GM12878 (cell line): ENCODE measurements at regions not wholly inside any gene's neighbourhood (a gene's known extent, or its start where the extent isn't known, plus 50 kb on each side); places are given as distances from the start of the nearest gene placed in this dataset.

Experiments used
- ATAC-seq: fragments of 200-7000 bp; cut with Tn5 transposase; 3 replicates; pipeline ENCODE4 v1.9.1; 2020; ENCODE audit warnings: mild to moderate bottlenecking, moderate library complexity
- BruUV-seq: library from RNA; stranded (reverse); fragments of 400-500 nt; replicated peaks from 2 replicates; lab custom pipeline; 2021; lab: Mats Ljungman, UMichigan
- CTCF ChIA-PET: fragments of 300-600 bp; sonication (Branson Sonifier 250); formaldehyde crosslinking; extraction: SDS; loops from one replicate; lab custom pipeline; 2021; ENCODE audit warnings: inconsistent platforms; lab: Yijun Ruan, JAX
- POLR2A ChIA-PET: fragments of 350-600 bp; formaldehyde crosslinking; extraction: SDS; loops from one replicate; lab custom pipeline; 2021; ENCODE audit warnings: inconsistent platforms; lab: Charles Lee
- RAD21 ChIA-PET: fragments of 300-600 bp; sonication (Branson Sonifier 250); formaldehyde crosslinking; loops from one replicate; lab custom pipeline; 2023; ENCODE audit warnings: antibody characterized with exemption; ENCODE audit not compliant: unreplicated experiment; lab: Charles Lee
- SMC1A ChIA-PET: fragments of 300-600 bp; sonication (Branson Sonifier 250); formaldehyde crosslinking; loops from one replicate; lab custom pipeline; 2023; ENCODE audit not compliant: unreplicated experiment, uncharacterized antibody; lab: Charles Lee
- DNase-seq: peaks from one replicate; pipeline ENCODE4 v3.0.0-alpha.2; 2011; ENCODE audit warnings: low read depth, low spot score
- FAIRE-seq: peaks from 3 replicates; lab custom pipeline; 2011; peaks lifted over from hg19 to GRCh38; lab: Jason Lieb, UNC
- H2AFZ ChIP-seq: 2 replicates; pipeline ENCODE4 v1.6.0; 2011; ENCODE audit warnings: low read depth, low read length, control low read depth; ENCODE audit not compliant: control insufficient read depth
- H3K27ac ChIP-seq: 2 replicates; pipeline ENCODE4 v1.5.1; 2011; ENCODE audit warnings: control low read depth; ENCODE audit not compliant: control insufficient read depth, insufficient read depth
- H3K27me3 ChIP-seq, 2 experiments: replicated peaks in 1 of 2; 2 replicates each; pipeline versions ENCODE4 v1.6.0 to v1.6.1; 2011; ENCODE audit warnings: low read length in 1 of 2; ENCODE audit not compliant: control insufficient read depth in 2 of 2, insufficient read depth in 2 of 2
- H3K36me3 ChIP-seq, 2 experiments: 2 replicates each; pipeline ENCODE4 v1.5.1; 2011; ENCODE audit warnings: low read length in 1 of 2; ENCODE audit not compliant: control insufficient read depth in 2 of 2, insufficient read depth in 2 of 2
- H3K4me1 ChIP-seq: 2 replicates; pipeline ENCODE4 v1.6.1; 2011; ENCODE audit warnings: mild to moderate bottlenecking, low read length, moderate library complexity, mixed read lengths; ENCODE audit not compliant: control insufficient read depth, insufficient read depth
- H3K4me2 ChIP-seq: 2 replicates; pipeline ENCODE4 v1.6.0; 2011; ENCODE audit warnings: control low read depth; ENCODE audit not compliant: control insufficient read depth, insufficient read depth
- H3K4me3 ChIP-seq: fragments of 200-600 bp; sonication (generic); 2 replicates; pipeline ENCODE4 v1.5.1; 2016
- H3K79me2 ChIP-seq: 2 replicates; pipeline ENCODE4 v1.6.0; 2011; ENCODE audit warnings: low read length; ENCODE audit not compliant: control insufficient read depth, insufficient read depth
- H3K9ac ChIP-seq: 2 replicates; pipeline ENCODE4 v1.8.0; 2011; ENCODE audit warnings: low read length, control low read depth, mixed read lengths; ENCODE audit not compliant: control insufficient read depth, insufficient read depth
- H3K9me3 ChIP-seq: replicated peaks from 3 replicates; pipeline ENCODE4 v1.5.1; 2011; ENCODE audit warnings: mild to moderate bottlenecking, low read length; ENCODE audit not compliant: control insufficient read depth, insufficient read depth
- H4K20me1 ChIP-seq: 2 replicates; pipeline ENCODE4 v1.6.0; 2011; ENCODE audit not compliant: control insufficient read depth, insufficient read depth
- BCLAF1 ChIP-seq: fragments of 450-650 bp; IDR thresholded peaks from 2 replicates; pipeline ENCODE4 v1.6.1; 2017; ENCODE audit warnings: antibody characterized with exemption, mild to moderate bottlenecking, moderate library complexity
- CEBPB ChIP-seq, 2 experiments: fragments of 150-350 bp in 1 of 2; IDR thresholded peaks; 2 replicates each; pipeline ENCODE4 v1.6.1; 2012 to 2014; ENCODE audit warnings: low read depth in 2 of 2, low read length in 2 of 2, borderline replicate concordance in 1 of 2, inconsistent platforms in 1 of 2
- E4F1 ChIP-seq: fragments of 450-650 bp; IDR thresholded peaks from 2 replicates; pipeline ENCODE4 v1.6.1; 2018; ENCODE audit warnings: borderline replicate concordance, mild to moderate bottlenecking; ENCODE audit not compliant: partially characterized antibody
- IKZF1 ChIP-seq: fragments of 450-650 bp; conservative IDR thresholded peaks from 2 replicates; pipeline ENCODE4 v1.6.1; 2017; ENCODE audit warnings: antibody characterized with exemption, mild to moderate bottlenecking
- JUNB ChIP-seq: IDR thresholded peaks from 2 replicates; pipeline ENCODE4 v1.6.1; 2016; ENCODE audit warnings: antibody characterized with exemption, mild to moderate bottlenecking
- NFIC ChIP-seq: IDR thresholded peaks from 2 replicates; pipeline ENCODE4 v1.6.1; 2012; ENCODE audit warnings: low read depth, mild to moderate bottlenecking, inconsistent platforms, low read length, moderate library complexity
- POLR2AphosphoS2 ChIP-seq: IDR thresholded peaks from 2 replicates; pipeline ENCODE4 v1.6.1; 2011; ENCODE audit warnings: low read depth, mild to moderate bottlenecking, low read length, improper control_type of control experiment, moderate library complexity
- RAD21 ChIP-seq: IDR thresholded peaks from 2 replicates; pipeline ENCODE4 v1.6.1; 2011; ENCODE audit warnings: mild to moderate bottlenecking, low read depth, low read length, moderate library complexity; ENCODE audit not compliant: insufficient read depth
- WGBS: methylation state at CpG from one replicate; pipeline ENCODE4 v1.1.6; 2016; ENCODE audit warnings: low lambda C conversion rate; ENCODE audit not compliant: insufficient replicate concordance, insufficient coverage; ENCODE audit errors: missing lambda C conversion rate; 5-methylcytosine and 5-hydroxymethylcytosine counted together
- in situ Hi-C: fragments of 300-500 bp; cut with MboI; formaldehyde crosslinking; loops from 9 replicates; pipeline ENCODE4 v1.14.3; 2018; ENCODE audit warnings: mixed read lengths
- intact Hi-C: fragments of 100-400 bp; cut with micrococcal nuclease; formaldehyde crosslinking; loops from one replicate; pipeline ENCODE4 v1.14.2; 2022; ENCODE audit not compliant: unreplicated experiment
- TF ChIP-seq, protein P1 (sequence below): IDR thresholded peaks from 2 replicates; pipeline ENCODE4 v1.6.1; 2012; ENCODE audit warnings: improper control_type of control experiment, low read depth, low read length; ENCODE audit not compliant: insufficient replicate concordance
- TF ChIP-seq, protein P2 (sequence below): fragments of 150-350 bp; IDR thresholded peaks from 2 replicates; pipeline ENCODE4 v1.6.1; 2016; ENCODE audit warnings: low read depth, low read length

DNA sequence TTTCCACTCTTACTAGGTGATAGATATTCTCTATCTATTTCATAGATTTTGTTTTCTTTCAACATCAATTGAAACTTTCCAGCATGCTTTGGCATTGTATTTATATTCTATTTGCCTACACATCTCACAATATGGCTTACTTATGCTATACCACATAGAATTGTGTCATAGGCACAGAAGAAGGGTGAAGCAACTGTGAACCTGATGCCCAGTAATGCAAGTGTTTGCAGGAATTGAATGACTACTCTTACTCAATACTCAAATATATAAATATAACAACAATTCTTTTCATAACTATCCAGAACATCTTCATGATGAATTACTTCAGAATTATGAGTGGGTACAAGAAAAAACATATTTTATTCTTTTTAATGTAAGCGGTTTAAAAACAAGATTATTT, 165.9 kb downstream of the PTBP2 start:
- H3K27ac ChIP-seq = no peak overlapping the region
- ChIA-PET CTCF (no interaction called here), SMC1A (no interaction called here), RAD21 (no interaction called here), POLR2A (no interaction called here)
- DNase-seq (no peak), FAIRE-seq (no peak), ATAC-seq (no peak)
- intact Hi-C loops = no loop called here
- in situ Hi-C loops = no loop called here
- no TSS peak for BruUV-seq
- no peaks in the 10 kb centered on the region for H3K9me3 ChIP-seq
- no peak overlapping the region for H3K4me3 ChIP-seq
- H3K4me2 ChIP-seq = no peak overlapping the region
- H3K27me3 ChIP-seq = no peaks in the 10 kb centered on the region
- WGBS = 84% methylated on average over 1 of the region's 1 CpG
- no peak overlapping the region for H3K9ac ChIP-seq
- H3K79me2 ChIP-seq = no peaks in the 10 kb centered on the region
- no peaks in the 10 kb centered on the region for H4K20me1 ChIP-seq
- no peaks in the 10 kb centered on the region for H3K36me3 ChIP-seq
- H2AFZ ChIP-seq = no peak overlapping the region
- no peaks in the 10 kb centered on the region for H3K4me1 ChIP-seq
- TF ChIP-seq CEBPB (IDR thresholded peaks at IDR 0.05; ENCODE audit: borderline replicate concordance in 1 of 2, low read depth in 2 of 2, low read length in 2 of 2) (no peak), BCLAF1 (no peak), RAD21 (no peak), IKZF1 (no peak), JUNB (no peak), NFIC (no peak), POLR2AphosphoS2 (no peak), E4F1 (no peak)
- TF ChIP-seq, protein P1, sequence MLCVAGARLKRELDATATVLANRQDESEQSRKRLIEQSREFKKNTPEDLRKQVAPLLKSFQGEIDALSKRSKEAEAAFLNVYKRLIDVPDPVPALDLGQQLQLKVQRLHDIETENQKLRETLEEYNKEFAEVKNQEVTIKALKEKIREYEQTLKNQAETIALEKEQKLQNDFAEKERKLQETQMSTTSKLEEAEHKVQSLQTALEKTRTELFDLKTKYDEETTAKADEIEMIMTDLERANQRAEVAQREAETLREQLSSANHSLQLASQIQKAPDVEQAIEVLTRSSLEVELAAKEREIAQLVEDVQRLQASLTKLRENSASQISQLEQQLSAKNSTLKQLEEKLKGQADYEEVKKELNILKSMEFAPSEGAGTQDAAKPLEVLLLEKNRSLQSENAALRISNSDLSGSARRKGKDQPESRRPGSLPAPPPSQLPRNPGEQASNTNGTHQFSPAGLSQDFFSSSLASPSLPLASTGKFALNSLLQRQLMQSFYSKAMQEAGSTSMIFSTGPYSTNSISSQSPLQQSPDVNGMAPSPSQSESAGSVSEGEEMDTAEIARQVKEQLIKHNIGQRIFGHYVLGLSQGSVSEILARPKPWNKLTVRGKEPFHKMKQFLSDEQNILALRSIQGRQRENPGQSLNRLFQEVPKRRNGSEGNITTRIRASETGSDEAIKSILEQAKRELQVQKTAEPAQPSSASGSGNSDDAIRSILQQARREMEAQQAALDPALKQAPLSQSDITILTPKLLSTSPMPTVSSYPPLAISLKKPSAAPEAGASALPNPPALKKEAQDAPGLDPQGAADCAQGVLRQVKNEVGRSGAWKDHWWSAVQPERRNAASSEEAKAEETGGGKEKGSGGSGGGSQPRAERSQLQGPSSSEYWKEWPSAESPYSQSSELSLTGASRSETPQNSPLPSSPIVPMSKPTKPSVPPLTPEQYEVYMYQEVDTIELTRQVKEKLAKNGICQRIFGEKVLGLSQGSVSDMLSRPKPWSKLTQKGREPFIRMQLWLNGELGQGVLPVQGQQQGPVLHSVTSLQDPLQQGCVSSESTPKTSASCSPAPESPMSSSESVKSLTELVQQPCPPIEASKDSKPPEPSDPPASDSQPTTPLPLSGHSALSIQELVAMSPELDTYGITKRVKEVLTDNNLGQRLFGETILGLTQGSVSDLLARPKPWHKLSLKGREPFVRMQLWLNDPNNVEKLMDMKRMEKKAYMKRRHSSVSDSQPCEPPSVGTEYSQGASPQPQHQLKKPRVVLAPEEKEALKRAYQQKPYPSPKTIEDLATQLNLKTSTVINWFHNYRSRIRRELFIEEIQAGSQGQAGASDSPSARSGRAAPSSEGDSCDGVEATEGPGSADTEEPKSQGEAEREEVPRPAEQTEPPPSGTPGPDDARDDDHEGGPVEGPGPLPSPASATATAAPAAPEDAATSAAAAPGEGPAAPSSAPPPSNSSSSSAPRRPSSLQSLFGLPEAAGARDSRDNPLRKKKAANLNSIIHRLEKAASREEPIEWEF = no peak
- TF ChIP-seq, protein P2, sequence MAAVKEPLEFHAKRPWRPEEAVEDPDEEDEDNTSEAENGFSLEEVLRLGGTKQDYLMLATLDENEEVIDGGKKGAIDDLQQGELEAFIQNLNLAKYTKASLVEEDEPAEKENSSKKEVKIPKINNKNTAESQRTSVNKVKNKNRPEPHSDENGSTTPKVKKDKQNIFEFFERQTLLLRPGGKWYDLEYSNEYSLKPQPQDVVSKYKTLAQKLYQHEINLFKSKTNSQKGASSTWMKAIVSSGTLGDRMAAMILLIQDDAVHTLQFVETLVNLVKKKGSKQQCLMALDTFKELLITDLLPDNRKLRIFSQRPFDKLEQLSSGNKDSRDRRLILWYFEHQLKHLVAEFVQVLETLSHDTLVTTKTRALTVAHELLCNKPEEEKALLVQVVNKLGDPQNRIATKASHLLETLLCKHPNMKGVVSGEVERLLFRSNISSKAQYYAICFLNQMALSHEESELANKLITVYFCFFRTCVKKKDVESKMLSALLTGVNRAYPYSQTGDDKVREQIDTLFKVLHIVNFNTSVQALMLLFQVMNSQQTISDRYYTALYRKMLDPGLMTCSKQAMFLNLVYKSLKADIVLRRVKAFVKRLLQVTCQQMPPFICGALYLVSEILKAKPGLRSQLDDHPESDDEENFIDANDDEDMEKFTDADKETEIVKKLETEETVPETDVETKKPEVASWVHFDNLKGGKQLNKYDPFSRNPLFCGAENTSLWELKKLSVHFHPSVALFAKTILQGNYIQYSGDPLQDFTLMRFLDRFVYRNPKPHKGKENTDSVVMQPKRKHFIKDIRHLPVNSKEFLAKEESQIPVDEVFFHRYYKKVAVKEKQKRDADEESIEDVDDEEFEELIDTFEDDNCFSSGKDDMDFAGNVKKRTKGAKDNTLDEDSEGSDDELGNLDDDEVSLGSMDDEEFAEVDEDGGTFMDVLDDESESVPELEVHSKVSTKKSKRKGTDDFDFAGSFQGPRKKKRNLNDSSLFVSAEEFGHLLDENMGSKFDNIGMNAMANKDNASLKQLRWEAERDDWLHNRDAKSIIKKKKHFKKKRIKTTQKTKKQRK = no peak
